ENCODE measurements at regions not wholly inside any gene's neighbourhood (a gene's known extent, or its start where the extent isn't known, plus 50 kb on each side); places are given as distances from the start of the nearest gene placed in this dataset.

DNA sequence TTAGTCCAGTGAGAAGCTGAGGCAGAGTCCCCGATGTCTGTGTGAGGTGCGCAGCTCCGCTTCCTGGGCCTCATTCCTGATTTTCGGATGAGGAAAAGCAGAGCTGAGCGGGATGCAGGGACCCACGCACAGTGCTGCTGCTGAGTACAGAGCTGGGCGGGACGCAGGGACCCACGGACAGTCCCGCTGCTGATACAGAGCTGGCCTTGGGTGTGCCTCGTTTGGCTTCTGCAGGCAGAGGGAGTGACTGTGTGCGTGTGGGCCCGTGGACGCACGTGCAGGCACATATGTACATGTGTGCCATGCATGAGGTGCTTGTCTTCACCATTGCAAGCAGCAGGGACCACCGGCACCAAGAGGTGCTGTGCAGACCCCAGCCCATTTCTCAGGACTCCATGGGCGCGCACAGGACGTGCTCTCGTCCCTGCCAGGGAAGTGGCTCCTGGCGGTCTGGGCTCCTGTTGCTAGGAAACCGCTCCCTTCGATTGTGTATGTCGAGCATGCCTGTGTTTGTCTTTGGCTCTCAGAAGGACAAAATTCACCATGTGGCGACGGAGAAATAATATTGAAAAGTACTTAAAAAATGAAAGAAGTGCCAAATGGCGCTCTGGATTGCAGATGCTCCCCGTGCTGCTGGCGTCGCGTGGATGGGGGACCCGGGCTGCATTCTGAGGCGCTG, 303.8 kb upstream of the MKI67 start:
- Histone ChIP-seq H3K4me3 (no peak overlapping the region), H3K27ac (ENCODE audit: low read depth in 1 of 2, low read length in 1 of 2) (no peak overlapping the region), H3K9me3 (ENCODE audit: control insufficient read depth in 4 of 4, insufficient read depth in 3 of 4, low read length in 3 of 4) (peaks cover 0 to 7% (median 0%) of the 10 kb centered on the region in 4 donors), H3K27me3 (ENCODE audit: control insufficient read depth in 3 of 3, insufficient read depth in 3 of 3, low read length in 2 of 3) (peaks cover 0 to 7% (median 3%) of the 10 kb centered on the region in 3 donors), H3K36me3 (ENCODE audit: control insufficient read depth in 4 of 4, insufficient read depth in 4 of 4, low read length in 4 of 4) (no peaks in the 10 kb centered on the region), H3K4me1 (ENCODE audit: control insufficient read depth in 5 of 5, insufficient read depth in 5 of 5, low read length in 5 of 5) (no peaks in the 10 kb centered on the region), H3K9ac (ENCODE audit: insufficient read depth in 1 of 2, low read length in 2 of 2) (no peak overlapping the region)
- TF ChIP-seq, protein P1, sequence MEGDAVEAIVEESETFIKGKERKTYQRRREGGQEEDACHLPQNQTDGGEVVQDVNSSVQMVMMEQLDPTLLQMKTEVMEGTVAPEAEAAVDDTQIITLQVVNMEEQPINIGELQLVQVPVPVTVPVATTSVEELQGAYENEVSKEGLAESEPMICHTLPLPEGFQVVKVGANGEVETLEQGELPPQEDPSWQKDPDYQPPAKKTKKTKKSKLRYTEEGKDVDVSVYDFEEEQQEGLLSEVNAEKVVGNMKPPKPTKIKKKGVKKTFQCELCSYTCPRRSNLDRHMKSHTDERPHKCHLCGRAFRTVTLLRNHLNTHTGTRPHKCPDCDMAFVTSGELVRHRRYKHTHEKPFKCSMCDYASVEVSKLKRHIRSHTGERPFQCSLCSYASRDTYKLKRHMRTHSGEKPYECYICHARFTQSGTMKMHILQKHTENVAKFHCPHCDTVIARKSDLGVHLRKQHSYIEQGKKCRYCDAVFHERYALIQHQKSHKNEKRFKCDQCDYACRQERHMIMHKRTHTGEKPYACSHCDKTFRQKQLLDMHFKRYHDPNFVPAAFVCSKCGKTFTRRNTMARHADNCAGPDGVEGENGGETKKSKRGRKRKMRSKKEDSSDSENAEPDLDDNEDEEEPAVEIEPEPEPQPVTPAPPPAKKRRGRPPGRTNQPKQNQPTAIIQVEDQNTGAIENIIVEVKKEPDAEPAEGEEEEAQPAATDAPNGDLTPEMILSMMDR (IDR thresholded peaks at IDR 0.05; ENCODE audit: control extremely low read depth, extremely low read depth): no peak
- DNase-seq (peak in 2 of 3 donors; percentile 1 to 7), ATAC-seq (ENCODE audit: insufficient read depth, low FRiP score) (no peak)
- 60 to 76% methylated on average over 33 of the region's 33 CpGs for WGBS, 2 donors

DNA sequence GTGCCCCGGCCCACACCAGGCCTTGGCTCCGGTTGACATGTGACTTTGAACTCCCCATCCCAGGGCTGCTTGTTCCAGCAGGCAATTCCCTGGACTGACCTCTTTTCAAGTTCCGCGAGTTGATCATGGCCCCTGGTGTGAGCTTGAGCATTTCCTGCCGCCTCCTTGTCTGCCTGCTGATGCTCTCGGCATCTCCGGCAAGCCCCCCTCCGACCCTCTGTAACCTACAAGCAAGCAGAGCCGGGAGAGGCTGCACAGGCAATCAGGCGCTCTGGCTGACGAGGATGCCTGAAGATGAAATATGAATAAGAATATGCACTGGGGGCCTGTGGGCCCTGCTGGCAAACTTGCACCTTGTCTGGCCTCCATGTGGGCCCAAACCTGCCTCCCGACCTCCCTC, 304.9 kb upstream of the MKI67 start:
- Histone ChIP-seq H3K4me3 (no peak overlapping the region), H3K36me3 (ENCODE audit: control insufficient read depth in 4 of 4, insufficient read depth in 4 of 4, low read length in 4 of 4) (no peaks in the 10 kb centered on the region), H3K9ac (ENCODE audit: insufficient read depth in 1 of 2, low read length in 2 of 2) (no peak overlapping the region), H3K4me1 (ENCODE audit: control insufficient read depth in 5 of 5, insufficient read depth in 5 of 5, low read length in 5 of 5) (no peaks in the 10 kb centered on the region), H3K27me3 (ENCODE audit: control insufficient read depth in 3 of 3, insufficient read depth in 3 of 3, low read length in 2 of 3) (peaks cover 0 to 7% (median 6%) of the 10 kb centered on the region in 3 donors), H3K27ac (ENCODE audit: low read depth in 1 of 2, low read length in 1 of 2) (no peak overlapping the region), H3K9me3 (ENCODE audit: control insufficient read depth in 4 of 4, insufficient read depth in 3 of 4, low read length in 3 of 4) (peaks cover 0 to 7% (median 0%) of the 10 kb centered on the region in 4 donors)
- WGBS, 2 donors: 57 to 61% methylated on average over 12 of the region's 12 CpGs
- no peak for ATAC-seq (ENCODE audit: insufficient read depth, low FRiP score)
- no peak for DNase-seq
- TF ChIP-seq, protein P1 (IDR thresholded peaks at IDR 0.05; ENCODE audit: control extremely low read depth, extremely low read depth): no peak

DNA sequence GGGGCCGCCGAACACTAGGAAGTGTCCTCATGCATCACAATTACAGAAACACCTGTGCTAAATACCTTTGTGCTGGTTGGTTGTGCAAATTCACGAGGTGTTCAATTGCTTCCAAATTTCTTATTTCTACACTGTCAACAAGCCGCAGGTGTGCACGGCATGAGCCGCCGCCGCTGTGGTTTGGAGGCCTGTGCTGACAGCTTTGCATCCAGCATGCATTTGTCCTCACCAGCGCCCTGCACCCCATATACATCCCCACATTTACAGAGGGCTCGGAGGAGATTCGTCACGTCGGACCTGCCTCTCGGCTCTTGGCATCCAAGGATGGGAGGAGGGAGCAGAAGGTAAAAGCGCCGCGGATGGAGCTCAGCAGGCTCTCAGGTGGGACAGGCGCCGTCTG, 305.3 kb upstream of the MKI67 start:
- peaks cover 0 to 11% (median 8%) of the 10 kb centered on the region in 3 donors for H3K27me3 ChIP-seq (ENCODE audit: control insufficient read depth in 3 of 3, insufficient read depth in 3 of 3, low read length in 2 of 3)
- H3K36me3 ChIP-seq (ENCODE audit: control insufficient read depth in 4 of 4, insufficient read depth in 4 of 4, low read length in 4 of 4): no peaks in the 10 kb centered on the region
- no peak overlapping the region for H3K9ac ChIP-seq (ENCODE audit: insufficient read depth in 1 of 2, low read length in 2 of 2)
- H3K9me3 ChIP-seq (ENCODE audit: control insufficient read depth in 4 of 4, insufficient read depth in 3 of 4, low read length in 3 of 4): peaks cover 0 to 7% (median 0%) of the 10 kb centered on the region in 4 donors
- TF ChIP-seq, protein P1 (IDR thresholded peaks at IDR 0.05; ENCODE audit: control extremely low read depth, extremely low read depth): no peak
- ATAC-seq (ENCODE audit: insufficient read depth, low FRiP score) (no peak), DNase-seq (no peak)
- no peaks in the 10 kb centered on the region for H3K4me1 ChIP-seq (ENCODE audit: control insufficient read depth in 5 of 5, insufficient read depth in 5 of 5, low read length in 5 of 5)
- H3K4me3 ChIP-seq: no peak overlapping the region
- H3K27ac ChIP-seq (ENCODE audit: low read depth in 1 of 2, low read length in 1 of 2): no peak overlapping the region
- WGBS, 2 donors: 80% methylated on average over 19 of the region's 19 CpGs

Data from lung (tissue), 11 donors.